ENCODE measurements at regions not wholly inside any gene's neighbourhood (a gene's known extent, or its start where the extent isn't known, plus 50 kb on each side); places are given as distances from the start of the nearest gene placed in this dataset.
A peak's percentile ranks its signal among the peaks of the same experiment; 100 is the strongest.

GRCh38 chr14:36083317-36083716 lies 93.2 kb downstream of the PTCSC3 start:
- DNase-seq = no peak

DNA sequence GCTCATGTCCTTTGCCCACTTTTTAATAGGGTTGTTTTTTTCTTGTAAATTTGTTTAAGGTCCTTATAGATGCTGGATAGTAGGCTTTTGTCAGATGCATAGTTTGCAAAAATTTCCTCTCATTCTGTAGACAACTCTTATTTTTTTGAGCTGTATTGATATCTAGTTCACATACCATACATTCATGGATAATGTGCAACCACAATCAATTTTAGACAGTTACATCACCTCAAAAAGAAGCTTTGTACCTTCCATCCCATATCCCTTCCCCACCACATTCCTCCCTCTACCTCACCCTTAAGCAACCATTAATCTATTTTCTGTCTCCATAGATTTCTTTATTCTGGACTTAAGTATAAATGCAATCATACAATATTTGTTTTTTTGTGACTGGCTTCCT lies 98.4 kb downstream of the PTCSC3 start:
- no peak for DNase-seq

DNA sequence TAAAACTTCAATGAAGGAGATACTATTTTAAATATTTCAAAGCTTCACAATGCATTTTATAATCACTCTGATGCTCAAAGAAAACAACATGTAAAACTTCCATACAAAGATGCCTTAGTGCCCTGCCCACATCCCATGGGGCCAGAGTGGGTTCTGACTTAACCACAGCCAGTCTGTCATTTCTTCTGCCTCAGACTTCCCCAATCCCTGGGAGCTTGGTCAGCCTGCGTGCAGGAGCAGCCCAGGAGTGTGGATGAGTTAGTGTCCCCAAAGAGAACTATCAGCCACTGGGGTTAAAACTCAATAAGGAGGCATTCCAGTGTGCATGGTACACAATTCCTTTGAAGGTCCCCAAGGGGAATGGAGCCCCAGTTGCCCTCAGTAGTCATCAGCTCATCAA lies 100.3 kb downstream of the PTCSC3 start:
- DNase-seq = no peak

- DNase-seq = no peak
Observed at GRCh38 chr14:36075203-36075602, 101.3 kb downstream of the PTCSC3 start.

GRCh38 chr14:36070720-36071043 lies 105.8 kb downstream of the PTCSC3 start:
- DNase-seq = no peak

DNA sequence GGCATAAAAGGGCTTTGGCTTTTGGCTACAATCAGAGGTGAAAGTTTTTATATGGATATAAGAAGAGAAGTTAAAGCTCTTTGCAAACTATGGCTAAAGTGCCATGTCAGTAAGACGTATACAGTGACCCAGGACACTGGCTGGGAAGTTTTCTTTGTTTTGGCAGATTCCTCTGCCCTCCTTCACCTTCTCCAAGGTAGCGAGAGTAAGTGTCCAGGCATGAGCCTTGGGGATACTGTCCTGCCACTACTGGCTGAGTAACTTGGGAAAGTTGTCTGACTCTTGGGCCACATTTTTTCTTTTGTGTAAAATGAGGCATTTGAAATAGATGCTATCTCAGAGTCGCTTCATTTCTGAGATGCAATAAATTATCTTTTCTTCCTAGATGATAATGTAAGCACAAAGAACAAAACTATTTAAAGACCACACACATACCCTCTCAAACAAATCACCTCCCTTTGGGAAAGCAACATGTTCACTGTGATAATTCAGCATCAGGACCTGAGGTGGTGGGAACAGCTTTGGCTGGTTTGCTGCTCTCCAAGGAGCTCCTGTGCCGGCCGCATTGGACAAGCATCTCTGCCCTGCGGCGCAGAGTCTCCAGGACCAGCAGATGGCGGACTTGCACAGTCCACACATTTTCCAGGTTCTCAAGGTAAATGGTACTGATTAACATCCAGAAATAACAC lies 106.3 kb downstream of the PTCSC3 start:
- peak; percentile 96 for DNase-seq

GRCh38 chr14:36069535-36069900 lies 107.0 kb downstream of the PTCSC3 start:
- peak; percentile 92 for DNase-seq

- peak; percentile 86 for DNase-seq
Observed at GRCh38 chr14:36068777-36069534, 107.6 kb downstream of the PTCSC3 start.

DNA sequence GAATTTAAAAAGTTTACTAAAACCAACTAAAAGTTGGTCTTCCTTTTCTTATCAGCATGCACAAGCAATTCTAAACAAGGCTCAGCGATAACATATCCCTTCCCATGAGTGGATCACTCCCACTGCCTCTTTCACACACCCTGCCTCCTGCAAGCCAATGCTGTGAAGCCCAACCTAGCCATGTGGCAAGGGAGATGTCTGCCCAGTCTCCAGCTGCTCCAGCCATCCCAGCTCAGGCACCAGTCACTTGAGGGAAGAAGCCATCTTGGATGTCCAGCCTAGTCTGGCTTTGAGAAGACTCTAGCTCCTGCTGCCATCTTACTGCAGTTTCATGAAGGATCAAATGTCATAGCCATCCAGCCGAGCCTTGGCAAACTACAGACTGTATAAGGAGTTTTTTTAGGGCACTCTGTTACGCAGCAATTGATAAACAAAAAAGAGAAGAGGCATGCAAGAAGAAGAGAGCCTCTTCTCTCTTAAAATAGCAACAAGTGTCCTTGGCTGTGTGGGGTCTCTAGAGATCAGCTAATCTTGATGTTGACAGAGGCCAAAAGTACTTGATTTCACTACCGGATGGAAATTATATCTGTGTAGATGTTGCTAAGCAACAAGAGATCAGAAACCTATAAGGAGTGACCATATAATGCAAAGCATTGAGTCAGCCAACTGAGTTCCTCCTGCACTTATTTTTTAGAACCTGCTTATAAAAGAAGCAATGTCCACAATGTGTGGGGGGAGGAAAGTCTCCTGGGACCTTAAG lies 108.9 kb downstream of the PTCSC3 start:
- peak; percentile 94 for DNase-seq

DNA sequence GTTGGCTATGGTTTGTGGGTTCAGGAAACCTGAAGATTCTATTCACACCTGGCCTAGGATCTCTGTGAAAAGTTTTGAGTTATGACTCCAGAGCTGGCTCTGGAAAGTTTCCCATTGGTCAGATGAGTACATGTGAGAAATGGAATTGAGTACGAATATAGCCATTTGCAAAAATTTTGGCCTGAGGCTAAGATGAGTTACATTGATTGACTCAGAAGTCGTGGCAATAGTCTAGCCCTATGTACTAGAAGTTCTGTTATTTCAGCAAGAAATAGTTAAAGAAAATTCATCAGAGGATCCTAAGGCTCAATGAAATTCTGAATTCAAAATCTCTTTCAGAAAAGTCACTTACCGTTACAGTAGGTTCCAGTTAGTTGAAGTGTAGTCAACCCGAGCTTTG lies 109.9 kb downstream of the PTCSC3 start:
- peak; percentile 21 for DNase-seq

- peak; percentile 41 for DNase-seq
Observed at GRCh38 chr14:36065831-36066230, 110.7 kb downstream of the PTCSC3 start.

DNA sequence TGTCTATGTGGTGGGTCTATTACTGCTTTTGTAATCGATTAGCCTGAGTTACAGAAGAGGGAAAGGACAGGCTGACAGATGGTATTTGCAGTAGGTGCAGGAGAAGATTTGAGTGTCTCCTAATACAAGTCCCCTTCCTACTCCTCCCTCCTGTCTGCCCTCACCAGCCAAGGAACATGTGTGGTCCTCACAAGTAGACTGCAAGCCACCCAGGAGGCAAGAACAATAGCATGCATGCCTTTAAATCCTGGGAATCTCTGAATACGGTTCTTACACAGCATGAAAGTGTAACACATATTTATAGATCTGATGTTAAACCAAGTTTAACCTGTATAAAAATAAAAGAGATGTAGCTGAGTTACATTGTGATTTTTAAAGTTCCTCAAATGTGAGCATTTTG lies 117.0 kb downstream of the PTCSC3 start:
- DNase-seq = peak; percentile 77

DNA sequence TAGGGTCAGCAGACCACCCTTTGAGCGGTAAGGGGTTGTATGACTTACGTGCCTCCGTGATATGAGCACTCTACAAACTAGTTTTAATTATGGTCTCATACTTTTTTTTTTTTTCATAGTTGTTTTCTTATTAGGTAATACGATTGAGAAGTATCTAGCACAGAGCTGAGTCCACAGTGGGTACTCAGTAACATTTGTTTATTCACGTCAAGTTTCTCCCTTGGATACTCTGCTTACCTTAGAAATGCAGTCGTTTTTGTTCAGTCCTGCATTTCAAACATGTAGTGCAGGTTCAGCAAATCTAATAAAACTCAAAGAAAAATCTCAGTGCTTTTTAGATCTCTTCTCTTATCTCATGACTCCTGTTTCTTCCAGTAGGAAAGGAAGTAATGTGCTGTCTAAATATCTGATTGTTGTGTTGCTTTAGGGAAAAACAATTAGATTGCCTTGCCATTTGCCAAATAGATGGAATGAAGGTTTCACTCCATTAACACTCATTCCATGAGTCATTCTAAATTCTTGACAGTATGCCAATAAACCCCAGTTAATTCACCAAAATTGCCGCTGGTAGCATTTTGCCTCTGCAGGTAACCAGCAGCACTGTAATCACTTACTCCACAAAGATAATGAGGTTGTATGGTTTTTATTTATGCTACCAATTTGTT lies 118.9 kb downstream of the PTCSC3 start:
- peak; percentile 96 for DNase-seq

DNA sequence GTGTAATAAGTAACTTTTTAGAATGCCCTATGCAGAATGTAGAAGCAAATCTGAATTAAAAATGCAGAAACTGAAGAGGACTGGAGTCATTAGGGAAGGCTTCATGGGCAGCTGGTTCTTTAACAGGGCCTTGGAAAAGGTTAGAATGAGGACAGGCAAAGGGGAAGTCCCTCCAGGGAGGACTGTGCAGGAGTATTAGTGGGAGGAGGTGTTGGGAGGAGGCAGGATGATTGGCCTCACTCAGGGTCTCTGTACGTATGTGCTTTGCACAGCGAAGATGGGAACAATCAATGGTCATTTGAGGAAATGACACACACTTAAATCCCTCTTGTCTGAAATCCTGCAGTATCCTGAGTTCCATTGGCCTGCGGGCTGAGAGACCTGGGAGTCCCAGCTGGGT lies 119.7 kb downstream of the PTCSC3 start:
- DNase-seq = peak; percentile 88

GRCh38 chr14:36055681-36056225 lies 120.8 kb downstream of the PTCSC3 start:
- no peak for DNase-seq

DNA sequence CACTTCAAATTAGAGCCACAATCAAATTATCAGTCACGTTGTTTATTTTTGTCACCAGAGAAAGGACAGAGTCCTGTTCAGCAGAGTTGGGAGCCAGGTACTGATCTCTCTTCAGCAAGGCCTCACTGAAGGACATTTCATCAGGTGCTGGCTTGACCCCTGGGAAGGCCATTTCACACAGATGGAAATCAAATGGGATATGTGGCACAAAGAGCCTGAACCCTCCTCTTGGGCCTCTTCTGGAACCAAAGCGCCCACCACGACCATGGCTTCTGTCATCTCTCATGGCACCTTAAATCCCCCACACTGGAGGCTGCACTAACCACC lies 121.5 kb downstream of the PTCSC3 start:
- no peak for DNase-seq

GRCh38 chr14:36054353-36055051 lies 122.0 kb downstream of the PTCSC3 start:
- DNase-seq = no peak

DNA sequence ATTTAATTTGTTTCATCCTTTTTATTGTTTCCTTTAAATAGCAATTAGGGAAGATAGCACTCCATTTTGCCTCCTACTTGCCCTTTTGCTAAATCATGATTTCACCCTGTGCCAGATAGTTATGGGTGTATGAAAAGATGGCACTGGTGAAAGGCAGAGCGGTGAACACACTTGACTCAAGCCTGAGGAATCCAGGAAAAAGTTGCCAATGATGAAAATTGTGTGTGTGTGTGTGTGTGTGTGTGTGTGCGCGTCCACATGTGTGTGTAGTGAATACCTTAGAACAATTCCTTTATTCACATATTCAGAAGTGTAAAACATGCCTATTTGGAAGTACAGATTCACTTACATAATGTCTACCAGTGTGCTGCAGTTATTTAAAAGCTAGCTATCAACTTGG lies 123.8 kb downstream of the PTCSC3 start:
- DNase-seq = no peak

DNA sequence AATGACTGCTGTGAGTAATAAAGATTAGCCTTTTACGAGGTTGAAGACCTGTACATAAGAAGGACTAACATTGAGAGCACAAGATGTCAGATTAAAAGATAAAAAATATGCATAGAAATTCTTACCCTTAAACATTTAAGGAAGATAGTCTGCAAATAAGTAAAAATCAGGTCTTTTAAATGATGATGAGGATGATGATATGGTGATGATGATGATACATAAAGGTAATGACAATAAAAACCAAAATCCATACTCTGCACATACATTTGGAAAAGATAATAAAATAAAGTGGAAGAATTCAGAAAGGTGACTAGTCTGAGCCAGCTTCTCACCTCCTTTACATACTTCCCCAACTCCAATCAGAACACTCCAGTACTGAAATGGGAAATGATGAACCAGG lies 124.5 kb downstream of the PTCSC3 start:
- no peak for DNase-seq

- no peak for DNase-seq
Observed at GRCh38 chr14:36048667-36049066, 127.9 kb downstream of the PTCSC3 start.

- DNase-seq = no peak
Observed at GRCh38 chr14:36047912-36048311, 128.6 kb downstream of the PTCSC3 start.

DNA sequence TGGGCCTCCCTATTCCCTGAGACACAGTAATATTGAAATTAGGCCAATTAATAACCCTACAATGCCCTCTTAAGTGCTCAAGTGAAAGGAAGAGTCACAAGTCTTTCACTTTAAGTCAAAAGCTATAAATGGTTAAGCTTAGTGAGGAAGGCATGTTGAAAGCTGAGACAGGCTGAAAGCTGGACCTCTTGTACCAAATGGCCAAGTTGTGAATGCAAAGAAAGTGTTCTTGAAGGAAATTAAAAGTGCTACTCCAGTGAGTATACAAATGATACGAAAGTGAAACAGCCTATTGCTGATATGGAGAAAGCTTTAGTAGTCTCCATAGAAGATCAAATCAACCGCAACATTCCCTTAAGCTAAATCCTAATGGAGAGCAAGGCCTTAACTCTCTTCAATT lies 140.8 kb downstream of the PTCSC3 start:
- no peak for DNase-seq

DNA sequence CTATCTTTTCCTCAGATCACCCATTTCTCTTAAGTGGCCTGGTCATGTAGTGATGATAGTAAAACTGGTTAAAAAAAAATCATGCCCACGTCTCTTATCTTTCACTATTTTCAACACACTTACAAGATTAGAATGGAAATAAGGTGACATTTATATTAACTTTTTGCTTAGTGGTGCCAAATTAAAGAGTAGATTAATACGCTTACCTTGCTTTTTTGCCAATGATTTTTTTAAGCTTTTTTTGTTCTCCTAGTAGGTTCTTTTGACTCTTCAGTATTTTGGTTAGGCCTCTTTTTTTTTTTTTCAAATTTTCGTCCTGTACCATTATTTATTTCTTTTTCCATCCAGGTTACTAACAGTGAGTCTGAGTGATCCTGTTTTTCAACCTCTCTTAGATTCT lies 147.9 kb downstream of the PTCSC3 start:
- no peak for DNase-seq

All from NCI-H69 (cell line).